GM19395 (cell line): ENCODE measurements at regions not wholly inside any gene's neighbourhood (a gene's known extent, or its start where the extent isn't known, plus 50 kb on each side); places are given as distances from the start of the nearest gene placed in this dataset.
"Not testable (repeated sequence)": the region's sequence is repeated elsewhere in the genome, so short reads cannot be mapped to it uniquely, and the experiment has no call there.

Experiments used
- ATAC-seq: cut with Tn5 transposase; IDR thresholded peaks from one replicate; pipeline ENCODE4 v1.9.1; 2021; ENCODE audit warnings: mild to moderate bottlenecking, moderate library complexity; ENCODE audit not compliant: unreplicated experiment

DNA sequence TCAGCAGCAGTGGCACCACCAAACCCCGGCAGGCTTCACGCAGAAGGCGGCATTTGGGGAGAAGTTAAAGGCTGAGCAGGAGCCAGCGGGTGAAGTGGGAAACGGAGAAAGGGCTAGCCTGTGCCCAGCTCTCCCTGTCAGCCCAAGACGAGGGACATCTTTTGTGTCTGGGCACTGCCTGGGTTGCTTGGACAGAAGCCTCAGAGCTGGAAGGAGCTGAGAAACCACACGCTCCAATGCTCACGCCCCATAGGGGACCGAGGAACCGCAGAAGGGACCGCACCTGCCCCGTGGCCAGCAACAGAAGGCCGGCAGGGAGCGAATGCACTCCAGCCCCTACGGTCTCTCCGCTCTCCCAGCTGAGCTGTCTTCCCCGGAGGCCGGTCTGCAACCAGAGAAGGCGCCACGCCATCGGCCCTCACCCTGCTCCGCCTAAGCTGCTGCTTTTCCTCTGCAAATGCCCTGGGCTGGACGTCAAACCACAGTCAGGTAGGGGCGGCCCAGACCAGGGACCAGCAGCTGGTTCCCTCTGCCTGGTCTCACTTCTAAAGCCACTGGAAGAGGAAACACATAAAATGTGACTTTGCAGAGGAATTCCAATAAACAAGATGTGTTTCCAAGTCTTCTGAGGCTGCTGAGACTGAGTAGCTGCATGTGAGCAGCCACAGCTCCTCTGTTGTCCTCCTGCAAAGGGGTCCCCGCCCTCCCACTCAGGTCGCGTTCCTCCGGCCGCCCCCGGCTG lies 182.4 kb upstream of the ZNF469 start:
- not testable (repeated sequence) for ATAC-seq

DNA sequence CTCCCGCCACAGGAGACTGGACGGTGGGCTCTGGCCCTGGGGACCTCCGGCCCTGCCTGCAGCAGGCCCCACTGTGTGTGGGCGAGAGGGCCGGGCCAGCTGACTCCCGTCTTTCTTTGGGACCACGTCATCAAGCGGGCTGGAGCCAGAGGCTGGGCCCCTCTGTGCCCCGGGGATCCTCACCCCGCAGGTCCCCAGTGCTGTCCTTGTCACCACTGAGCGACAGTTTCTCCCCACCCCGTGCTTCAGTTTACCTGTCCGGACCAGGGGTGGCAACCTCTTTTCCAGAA lies 181.9 kb upstream of the ZNF469 start:
- no peak for ATAC-seq

DNA sequence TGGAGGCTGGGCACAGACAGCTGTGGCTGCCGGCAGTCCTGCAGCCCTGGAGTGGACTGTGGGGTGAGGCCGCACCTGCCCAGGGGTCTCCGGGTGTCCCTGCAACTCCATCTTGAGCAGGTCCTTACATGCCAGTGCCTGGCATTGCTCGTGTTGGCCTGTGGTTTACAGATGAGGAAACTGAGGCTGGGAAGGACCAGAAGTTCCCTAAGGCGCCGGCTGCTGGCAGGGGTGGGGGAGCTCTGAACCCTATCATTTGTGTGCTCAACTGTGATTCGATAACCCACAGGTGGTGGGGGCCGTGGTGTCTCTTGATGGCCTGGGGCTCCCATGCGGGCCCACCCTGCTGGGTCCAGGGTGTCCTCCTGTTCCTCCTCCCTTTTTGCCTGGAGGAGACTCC lies 181.1 kb upstream of the ZNF469 start:
- not testable (repeated sequence) for ATAC-seq

DNA sequence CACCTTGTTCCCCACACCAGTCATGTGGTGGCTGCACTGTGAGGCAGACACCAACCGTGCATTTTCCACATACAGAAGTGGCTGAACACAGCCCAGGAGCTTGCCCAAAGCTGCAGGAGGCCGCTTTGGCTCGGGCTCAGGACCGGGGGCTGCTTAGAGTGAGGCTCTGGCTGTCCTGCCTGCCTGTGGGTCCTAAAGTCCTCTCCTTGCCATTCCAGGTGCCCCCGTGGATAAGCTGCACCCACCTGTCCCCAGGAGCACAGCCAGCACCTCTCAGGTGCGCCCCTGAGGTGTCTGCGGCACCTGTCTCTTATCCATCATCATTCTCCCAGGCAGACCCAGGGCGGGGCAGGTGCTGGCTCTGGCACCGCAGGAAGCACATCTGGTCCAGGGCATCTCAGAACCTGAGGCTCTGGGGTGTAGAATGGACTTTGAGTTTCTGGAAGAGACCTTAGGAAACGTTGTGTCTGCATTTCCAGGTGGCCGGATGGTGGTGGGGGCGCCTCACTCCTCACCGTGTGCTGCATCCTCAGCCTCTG lies 180.5 kb upstream of the ZNF469 start:
- ATAC-seq, result no peak

DNA sequence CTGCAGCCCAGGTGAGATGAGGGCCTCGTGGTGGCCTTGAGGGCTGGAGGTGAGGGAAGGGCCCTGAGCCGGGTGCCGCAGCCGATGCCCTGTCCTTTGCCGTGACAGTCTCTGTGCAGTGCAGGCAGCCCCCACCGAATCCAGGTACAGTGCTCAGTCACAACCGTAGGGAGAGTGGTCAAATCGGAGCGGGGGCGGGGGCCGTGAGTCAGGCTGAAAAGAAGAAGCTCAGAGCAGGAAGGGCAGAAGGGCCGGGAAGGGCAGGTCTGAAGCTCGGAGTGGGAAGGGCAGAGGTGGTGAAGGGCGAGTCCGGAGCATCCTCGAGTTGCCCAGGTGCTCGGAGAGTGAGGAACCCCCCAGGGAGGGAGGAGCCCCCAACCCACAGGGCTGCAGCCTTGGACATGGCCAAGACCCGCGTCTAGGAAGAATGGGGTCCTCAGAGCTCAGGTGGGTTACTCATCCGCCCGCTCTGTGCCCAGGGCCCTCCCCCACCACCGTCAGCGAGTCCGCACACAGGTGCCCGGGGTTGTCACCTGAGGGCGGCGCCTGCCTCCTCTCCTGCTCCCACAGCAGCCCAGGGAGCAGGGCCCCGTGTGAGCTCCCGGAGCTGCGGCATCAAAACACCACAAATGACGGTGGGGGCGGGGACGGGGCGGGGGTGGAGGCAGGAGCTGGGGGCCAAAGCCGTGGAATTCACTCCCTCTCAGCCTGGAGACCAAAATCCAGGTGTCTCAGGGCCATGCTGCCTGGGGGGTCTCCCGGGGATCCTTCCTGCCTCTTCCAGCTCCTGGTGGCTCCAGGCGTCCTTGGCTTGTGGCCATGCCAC lies 179.7 kb upstream of the ZNF469 start:
- ATAC-seq, result not testable (repeated sequence)

DNA sequence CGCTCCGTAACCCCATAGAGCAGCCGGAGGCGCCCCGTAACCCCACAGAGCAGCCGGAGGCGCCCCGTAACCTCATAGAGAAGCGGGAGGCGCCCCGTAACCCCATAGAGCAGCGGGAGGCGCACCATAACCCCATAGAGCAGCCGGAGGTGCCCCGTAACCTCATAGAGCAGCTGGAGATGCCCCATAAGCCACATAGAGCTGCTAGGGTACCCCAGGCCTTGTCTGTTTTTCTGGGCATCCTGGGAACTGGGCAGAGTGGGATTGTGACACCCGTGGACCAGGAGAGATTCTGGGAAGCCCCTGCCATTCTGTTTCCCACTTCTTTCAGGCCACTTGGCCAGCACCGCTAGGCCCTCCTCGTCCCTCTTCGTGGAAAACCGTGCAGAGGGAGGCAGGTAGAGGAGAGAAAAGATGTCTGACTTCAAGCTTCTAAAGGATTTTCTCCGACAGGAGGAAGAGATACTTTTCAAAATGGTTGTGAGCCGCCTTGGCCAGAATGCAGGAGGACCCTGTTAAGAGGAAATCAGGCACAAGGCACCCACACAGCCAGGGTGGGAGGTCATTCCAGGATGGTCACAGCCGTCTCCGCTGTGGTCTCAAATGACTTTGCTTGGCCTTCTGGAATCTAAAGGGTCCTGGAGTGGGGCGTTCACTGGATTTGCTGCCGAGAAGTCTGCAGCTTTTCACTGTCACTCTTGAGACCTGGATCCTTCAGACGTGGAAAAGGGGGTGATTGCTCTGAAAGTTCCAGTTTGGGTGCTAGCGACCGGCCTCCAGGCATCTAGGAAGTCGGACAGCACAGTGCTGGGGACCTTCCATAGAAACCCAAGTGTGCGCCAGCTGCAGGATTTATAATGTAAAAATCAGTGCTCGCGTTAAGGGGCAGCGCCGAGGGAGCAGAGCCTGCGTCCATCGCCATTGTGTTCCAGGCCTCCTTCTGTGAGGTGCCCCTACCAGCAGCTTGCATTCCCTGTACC lies 178.3 kb upstream of the ZNF469 start:
- ATAC-seq, result not testable (repeated sequence)

DNA sequence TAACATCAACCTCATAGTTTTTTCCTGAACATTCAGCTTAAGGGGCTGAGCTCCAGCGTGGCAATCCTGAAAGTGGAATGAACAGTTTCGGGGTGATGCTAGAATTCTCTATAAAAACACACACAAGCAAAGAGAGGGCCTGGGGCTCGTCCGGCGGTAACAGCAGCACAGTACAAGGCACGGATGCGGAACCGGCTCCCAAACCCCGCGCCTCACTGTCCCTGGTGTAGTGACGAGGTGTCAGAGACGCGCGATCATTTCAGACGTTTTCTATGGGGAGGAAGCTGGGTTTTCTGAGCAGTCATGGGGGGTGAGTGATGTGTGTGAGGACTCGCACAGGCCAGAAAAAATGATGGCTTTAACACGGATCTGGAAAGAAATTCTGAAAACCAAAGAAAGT lies 177.3 kb upstream of the ZNF469 start:
- ATAC-seq, result not testable (repeated sequence)

DNA sequence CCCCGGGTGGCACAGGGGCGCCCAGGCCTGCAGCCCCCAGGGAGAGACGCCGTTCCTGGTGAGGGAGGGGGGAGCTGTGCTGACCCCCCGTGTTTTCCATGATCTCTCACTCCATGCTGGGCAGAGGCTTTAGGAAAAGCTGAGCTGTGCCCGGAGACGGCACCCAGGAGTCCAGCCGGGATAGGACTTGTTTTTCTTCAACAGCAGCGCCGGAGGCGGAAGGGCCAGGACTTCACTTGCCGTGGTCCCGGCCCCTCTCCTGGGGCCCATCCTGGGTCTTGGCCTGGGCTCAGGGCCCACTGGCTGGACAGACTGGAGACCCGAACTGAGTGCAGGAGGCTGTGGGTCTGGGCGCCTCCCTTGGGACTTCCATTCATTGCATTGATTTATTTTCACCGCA lies 176.8 kb upstream of the ZNF469 start:
- ATAC-seq, result not testable (repeated sequence)

DNA sequence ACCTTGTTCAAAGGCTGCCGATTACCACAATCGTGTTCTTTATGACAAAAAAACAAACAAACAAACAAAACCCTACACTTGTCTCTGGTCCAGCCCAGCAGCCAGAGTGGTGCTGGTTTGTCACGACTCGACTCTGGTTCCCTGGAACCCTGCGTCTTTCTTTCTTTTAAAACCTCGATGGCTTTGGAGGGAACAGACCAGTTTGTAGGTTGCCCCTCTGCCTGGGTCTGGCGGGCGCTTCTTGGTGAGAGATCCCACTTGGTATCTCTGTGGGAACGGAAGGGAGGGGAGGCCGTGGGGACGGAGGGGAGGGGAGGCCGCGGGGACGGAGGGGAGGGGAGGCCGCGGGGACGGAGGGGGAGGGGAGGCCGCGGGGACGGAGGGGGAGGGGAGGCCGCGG lies 176.2 kb upstream of the ZNF469 start:
- not testable (repeated sequence) for ATAC-seq

DNA sequence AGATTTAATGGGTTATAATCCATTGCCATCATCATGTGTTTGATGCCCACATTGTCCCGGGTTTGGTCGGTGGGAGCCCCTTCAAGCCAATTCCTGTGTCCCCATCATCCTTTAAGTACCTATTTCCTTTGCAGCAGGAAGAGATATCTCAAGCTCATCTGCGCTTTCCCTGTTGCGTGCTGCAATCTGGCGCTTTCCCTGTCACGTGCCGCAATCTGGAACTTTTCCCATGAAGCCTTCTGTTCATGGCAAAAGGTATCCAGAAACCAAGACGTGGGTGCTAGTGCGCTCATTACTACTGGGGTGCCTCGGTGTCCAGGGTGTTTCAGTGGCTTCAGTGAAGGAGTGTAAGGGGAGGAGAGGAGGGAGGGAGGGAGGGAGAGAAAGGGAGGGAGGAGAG lies 174.6 kb upstream of the ZNF469 start:
- no peak for ATAC-seq

DNA sequence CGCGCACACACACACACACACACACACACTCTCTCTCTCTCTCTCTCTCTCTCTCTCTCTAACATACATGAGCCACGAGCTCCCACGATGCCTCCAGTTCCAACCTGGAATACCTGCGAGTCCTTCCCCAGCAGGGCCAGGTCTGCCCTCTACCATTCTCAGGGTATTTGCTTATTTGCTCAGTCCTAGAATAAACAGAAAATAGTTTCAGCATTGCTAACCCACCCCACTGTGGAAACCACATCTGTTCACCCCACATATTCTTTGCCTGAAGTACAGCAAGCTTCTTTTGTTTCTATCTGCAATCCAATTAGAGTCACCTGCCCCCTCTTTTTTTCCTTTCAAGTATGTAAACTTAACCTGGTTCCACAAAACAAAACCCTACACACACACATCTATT lies 174.0 kb upstream of the ZNF469 start:
- ATAC-seq, result not testable (repeated sequence)

DNA sequence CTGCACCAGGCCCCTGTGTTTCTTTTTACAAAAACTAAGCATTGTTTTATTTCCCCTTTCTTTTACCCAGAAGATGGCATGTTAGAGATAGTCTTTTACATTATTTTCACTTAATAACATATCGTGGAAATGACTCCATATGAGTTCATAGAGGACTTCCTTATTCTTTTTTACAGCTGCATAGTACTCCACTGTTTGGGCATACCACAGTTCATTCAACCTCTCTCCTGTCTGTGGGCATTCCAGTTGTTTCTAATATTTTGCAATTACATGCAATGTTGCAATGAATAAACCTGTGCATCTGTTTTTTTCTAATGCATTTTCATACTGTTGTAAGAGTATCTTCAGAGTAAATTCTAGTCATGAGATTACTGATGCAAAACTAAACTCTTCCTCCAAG lies 173.2 kb upstream of the ZNF469 start:
- not testable (repeated sequence) for ATAC-seq

DNA sequence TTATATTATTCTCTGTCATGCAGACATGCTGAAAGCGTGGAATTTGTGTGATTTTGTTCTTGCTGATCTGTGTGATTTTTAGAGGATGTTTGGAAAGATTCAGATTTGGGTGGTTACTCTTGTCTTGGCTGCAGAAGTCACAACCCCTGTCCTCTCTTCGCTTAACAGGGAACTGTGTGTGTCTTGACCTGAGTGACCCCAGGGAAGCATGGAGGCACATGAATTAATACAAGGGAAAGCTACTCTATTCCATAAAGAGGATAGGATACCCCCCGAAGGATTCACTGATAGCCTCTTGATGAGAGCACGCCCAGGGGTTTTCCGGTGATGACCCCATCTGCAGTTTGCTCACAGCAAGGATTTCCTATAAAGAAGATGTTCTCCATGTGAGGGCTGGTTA lies 168.8 kb upstream of the ZNF469 start:
- ATAC-seq, result not testable (repeated sequence)

DNA sequence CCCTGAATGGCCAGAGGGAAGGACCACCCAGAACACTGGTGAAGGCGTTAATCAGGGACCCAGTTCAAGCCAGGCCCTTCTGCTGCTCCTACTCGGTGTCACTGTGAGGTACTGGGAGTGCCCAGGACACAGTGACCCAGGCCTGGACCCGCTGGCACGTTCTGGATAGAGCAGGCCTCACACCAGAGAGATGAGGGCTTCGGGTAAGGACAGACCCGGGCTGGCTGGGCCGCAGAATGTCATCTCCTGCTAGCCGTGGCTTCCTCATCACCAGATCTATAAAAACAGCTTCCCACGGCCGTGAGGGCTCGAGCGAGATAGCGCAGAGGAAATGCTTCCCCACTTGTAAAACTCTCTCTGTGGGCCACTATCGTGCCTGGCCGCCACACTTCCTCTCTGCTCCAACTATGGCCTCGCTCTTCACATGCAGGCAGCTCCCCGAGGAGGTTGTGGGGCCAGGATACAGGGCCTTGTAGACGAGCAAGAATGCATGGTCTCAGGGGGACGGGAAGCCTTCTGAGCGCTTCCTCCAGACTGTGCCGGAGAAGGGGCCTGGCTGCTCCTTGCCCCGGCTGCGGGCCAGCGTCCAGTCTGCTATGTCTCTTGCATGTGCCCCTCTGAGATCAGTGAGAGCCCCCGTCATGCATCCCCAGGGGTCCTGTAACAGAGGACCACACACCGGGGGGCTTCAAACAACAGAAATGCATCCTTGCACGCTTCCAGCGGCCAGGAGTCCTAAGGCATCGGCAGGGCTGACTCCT lies 161.6 kb upstream of the ZNF469 start:
- ATAC-seq, result not testable (repeated sequence)

DNA sequence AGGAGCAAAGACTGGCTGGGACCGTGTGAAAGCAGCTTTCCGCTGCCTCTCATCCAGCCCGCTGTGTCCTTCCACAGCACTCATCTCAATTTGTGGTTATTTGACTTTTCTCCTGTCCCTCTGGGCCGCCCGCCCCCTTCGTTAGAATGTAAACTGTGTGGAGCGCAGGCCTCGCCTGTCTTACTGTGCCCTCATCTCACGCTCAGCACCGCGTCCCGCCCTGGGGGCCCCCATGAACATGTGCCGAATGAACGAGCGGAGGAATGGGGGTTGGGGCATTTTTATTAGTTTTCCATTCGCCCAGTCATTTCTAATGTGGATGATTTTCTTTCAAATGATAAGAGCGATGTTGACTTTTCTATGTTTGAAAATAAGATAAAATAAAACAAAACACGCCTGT lies 159.1 kb upstream of the ZNF469 start:
- not testable (repeated sequence) for ATAC-seq

DNA sequence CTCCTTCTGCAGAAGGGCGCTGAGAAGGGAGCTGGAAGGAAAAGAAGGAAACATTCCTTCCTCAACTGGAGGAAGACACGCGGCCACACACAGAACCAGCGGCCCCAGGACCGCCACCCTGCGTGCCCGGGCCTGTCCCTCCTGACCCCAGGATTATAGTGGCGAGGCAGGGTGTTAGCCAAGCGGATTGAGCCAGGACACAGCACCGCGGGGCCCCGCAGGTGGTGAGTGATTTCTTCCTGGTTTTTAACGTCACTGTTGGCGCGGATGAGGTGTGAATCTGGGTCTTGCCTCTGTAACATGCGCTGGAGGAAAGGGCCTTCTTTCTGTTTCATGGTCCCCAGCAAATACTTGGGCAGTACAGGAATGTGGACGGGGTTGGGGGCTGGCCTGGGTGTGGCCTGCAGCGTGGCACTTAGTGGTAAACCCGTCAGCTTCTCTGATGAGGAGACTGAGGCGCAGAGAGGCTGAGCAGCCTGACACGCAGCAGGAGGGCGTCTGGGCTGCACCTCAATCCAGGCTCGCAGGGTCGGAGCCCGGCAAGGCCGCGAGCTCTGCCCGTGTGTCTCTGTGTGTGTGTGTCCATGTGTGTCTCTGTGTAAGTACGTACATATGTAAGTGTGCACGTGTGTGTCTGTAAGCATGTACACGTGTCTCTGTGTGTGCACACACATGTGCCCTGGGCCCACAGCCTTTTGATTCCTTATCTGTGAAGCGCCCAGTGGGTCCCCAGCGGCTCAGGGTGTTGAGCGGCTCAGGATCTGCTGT lies 158.4 kb upstream of the ZNF469 start:
- ATAC-seq, result not testable (repeated sequence)

DNA sequence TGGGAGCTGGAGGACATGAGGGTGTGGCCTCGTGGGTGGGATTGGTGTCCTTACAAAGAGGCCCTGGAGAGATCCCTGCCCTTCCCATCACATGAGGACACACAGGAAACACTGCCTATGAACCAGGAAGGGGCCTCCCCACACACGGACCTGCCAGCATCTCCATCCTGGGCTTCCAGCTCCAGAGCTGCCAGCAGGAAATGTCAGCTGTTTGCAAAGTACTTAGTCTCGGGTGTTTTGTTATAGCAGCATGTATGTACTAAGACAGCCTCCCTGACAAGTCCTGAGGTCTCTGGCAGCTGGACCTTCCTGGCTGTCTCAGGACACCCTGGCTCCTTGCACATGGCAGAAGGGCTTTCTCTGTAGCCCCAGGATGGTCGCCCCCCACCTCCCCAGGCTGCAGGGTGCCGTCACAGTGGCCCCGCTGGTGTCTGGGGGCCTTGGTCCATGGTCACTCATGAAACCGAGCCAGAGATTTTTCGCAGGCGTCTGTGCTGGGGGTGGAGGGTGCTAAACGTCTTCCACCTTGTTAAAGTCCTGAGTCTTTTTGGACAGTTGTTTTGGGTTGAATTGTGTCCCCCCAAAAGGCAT lies 157.0 kb upstream of the ZNF469 start:
- not testable (repeated sequence) for ATAC-seq

DNA sequence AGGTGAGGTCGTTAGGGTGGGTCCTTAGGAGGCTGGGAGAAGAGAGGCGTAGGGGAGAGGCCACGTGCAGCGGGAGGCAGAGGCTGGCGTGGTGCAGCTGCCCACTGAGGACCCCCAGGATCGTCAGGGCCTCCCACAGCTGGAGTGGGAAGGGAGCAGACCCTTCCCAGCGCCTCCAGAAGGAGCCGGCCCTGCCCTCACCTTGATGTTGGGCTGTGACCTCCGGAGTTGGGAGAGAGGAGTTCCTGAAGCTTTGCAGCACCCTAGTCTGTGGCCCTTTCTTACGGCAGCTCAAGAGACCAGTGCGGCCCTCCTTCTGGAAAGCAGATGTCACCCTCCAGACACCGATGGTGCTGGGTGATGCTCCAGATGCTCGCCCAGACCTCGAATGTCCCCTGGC lies 156.5 kb upstream of the ZNF469 start:
- not testable (repeated sequence) for ATAC-seq
